T-helper 2 cell (primary cell): ENCODE measurements at regions not wholly inside any gene's neighbourhood (a gene's known extent, or its start where the extent isn't known, plus 50 kb on each side); places are given as distances from the start of the nearest gene placed in this dataset.
"Not testable (repeated sequence)": the region's sequence is repeated elsewhere in the genome, so short reads cannot be mapped to it uniquely, and the experiment has no call there.

Source experiments
- DNase-seq, 5 experiments: peaks; one replicate each; pipeline versions ENCODE4 v3.0.0 to v3.0.0-alpha.2; 2012 to 2022

DNA sequence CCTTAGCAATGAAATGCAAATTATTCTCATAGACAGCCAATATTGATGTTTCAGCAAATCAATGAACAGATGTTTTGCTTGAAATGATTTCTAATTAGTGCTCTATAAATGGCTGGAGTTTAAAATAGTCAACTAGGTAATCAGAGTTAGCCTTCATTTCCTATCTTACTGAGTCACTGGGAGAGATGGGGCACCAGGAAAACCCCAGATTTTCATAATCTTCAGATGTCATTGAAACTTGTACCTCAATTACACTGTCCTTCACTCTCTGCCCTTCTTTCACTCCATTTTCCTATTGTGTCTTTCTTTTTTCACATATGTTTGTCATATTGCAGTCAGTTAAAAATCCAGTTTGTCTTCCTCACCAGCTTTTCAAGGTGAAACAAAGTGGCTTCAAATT, 92.7 kb downstream of the C12orf75 start:
- DNase-seq, result no peak

DNA sequence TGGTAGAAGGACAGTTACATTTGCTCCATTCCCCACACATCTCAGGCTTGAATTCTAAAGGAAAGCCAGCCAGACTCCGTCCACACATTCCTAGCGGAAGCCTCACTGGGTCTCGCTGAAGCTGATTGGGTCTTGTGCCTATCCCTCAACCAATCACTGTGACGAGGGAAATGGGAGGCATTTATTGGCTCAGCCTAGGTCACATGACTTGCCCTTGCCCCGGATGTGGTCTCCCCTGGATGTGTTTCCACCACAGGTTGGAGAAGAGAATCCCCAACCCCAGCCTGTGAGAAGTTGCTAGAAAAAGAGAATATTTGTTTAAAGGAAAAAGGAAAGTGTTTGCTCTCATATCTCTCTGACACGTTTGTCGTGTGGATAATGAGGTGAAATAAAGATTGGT, 93.4 kb downstream of the C12orf75 start:
- DNase-seq, result no peak

DNA sequence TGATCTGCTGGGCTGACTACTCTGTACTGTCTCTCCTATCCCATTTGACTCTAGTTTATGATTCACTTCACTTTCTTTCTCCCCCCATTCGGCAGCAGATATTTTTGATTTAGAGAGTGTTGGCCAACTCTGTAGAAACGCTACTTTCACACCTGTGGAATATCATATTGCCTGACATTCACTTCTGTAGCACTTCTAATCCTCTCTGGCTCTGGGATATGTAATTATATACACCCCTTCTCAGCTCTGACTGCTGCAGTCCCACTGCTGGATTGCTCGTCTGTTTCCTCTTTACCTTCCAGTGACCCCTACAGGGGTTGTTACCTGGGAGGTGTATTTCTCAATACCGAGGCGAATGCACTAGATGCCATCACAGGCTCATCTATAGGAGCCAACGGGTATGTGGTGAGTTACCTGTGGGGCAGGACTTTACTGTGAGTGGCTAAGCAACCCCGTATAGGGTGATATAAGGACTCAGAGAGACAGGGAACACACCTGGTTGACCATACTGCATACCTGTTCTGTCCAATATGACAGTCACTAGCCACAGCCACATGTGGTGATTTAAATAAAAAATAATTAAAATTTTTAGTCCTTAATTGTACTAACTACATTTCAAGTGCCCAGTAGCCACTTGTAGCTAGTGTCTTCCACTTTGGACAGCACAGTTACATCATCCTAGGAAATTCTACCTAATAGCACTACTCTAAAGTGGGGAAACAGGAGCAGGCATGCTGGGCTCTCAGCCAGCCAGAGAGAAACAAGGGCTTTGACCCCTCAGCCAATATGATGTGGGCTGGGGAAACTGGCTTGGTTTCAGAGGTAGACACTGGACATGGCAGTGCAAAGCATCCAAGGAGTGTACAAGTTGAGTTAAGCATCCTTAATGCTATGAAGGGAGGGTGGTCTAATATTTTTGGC, 95.0 kb downstream of the C12orf75 start:
- no peak for DNase-seq

DNA sequence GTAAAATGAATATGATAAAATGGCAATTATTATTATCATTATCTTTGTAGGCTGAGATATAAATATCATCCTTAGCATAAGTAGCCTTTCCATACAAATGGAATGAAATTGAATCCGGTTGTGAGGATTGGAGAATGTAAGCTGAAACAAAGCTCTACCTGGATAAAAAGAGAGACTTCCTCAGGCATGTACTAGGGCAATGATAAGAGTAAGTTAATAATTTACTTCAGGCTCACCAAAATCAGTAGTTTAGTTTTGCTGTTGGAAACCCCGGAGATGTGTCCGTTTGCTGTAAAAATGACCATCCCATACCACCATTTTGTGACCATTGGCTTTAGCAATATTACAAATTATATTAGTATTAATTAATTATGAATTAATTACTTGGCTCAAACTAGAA, 96.3 kb downstream of the C12orf75 start:
- no peak for DNase-seq

DNA sequence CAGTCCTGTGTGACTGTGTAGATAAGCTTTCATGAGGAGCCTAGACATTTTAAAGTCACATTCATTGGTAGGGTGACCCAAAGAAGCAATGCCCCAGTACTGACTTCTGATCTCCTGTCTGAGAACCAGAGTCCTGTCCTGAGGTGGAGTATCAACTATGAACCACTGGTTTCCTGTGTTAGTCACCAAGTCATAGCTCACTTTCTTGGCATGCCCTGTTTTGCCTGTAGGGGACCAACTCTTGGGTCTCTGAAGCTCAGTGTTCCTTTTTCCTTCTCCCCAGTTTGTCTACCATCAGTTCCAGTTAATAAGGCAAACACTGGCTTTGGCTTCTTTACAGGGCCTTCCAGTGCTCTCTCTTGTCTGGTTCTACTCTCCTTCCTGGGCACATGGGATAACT, 97.4 kb downstream of the C12orf75 start:
- DNase-seq, result peak in 1 of 5 experiments; percentile 18

DNA sequence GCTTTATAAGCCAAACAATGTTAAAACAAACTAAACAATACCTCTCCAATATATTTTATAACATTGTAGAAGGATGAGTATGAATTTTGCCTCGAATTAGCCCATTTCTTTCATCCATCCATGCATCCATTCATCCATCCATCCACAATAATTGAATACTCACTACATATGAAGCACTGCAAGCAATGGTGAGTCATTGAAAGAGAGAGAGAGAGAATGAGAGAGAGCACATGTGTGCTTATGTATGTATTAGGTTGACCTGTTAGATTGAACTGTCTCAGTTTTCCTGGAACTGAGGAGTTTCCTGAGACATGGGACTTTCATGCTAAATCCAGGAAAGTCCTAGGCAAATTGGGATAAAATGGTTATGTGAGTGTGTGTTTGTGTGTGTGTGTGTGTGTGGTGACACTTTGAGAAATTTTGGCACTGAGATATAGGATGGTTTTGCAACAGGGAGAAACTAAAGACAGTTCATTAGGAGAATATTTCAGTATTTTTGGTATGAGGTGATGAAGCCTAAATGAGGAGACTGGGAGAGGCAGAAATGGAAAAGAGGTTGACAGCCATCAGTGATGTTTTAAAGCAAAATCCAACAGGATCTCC, 98.4 kb downstream of the C12orf75 start:
- no peak for DNase-seq

DNA sequence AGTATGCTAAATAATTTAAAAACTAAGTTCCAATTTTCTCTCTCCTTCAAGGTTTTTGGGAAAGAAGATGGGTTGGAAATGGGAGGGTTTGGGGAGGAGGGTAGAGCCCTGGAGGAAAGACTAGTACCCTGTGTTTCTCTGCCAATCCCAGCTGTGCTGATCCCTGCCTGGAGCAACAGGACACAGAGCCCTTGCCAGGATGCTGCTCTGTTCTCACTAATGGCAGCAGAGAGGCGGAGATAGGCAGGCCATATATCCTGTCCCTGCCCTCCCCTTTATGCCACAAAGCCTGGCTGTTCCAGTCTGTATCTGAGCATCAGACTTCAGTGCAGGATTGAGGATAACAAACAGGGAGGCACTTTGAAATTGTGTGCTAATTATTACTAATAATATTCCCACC, 99.0 kb downstream of the C12orf75 start:
- no peak for DNase-seq

DNA sequence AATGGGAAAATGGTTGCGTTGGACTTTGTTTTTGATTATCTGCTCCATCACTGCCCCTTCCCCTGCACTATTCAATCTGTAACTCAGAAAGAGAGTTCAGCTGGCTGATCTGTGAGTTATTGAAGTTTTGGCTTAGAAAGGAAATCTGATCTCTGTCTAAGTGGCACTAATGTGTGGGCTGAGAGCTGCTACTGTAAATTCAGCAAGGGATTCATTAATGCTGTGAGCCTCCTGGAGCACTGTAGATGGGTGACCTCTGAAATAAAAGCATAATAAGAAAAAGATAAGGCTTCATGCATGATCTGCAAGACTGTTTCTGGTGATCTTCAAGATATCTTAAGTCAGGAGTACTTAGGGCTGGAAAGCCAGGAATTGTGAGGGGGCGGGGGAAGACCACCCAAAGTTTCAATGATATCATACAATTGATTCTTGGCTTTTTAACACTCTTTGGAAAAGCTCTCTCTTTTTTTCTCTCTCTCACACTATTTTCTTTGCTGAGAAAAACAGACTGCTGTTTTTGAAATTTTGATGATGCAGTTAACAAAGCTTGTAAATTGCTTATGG, 101.1 kb downstream of the C12orf75 start:
- DNase-seq, result no peak

DNA sequence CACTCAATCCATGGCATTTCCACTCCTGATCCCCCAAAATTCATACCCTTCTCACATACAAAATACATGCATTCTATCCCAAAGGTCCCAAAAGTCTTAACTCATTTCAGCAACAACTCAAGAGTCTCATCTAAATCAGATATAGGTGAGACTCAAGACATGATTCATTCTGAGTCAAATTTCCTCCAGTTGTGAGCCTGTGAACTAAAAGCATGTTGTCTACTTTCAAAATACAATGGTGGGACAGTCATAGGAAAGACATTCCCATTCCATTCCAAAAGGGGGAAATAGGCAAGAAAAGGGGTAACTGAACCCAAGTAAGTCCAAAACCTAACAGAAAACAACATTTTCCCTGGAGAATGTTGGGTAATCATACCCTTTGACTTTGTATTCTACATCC, 103.3 kb downstream of the C12orf75 start:
- DNase-seq, result no peak

DNA sequence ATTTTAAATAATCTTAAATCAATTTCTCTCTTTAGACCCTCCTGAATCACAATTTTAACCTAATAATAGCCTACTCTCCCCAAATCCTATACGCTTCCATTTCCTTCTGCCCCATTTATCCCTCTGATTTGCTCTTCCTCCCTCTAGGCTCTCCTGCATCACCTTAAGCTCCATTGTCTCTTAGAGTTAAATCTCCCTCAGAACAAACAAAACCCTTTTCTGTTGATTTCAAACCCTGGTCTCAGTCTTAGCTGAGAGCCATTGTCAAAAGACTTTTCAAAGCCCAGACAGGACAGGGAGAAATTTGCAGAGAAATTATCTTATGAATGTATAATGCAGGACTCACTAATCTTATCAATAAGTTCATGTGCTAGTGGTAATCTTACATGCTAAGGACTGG, 106.1 kb downstream of the C12orf75 start:
- no peak for DNase-seq

DNA sequence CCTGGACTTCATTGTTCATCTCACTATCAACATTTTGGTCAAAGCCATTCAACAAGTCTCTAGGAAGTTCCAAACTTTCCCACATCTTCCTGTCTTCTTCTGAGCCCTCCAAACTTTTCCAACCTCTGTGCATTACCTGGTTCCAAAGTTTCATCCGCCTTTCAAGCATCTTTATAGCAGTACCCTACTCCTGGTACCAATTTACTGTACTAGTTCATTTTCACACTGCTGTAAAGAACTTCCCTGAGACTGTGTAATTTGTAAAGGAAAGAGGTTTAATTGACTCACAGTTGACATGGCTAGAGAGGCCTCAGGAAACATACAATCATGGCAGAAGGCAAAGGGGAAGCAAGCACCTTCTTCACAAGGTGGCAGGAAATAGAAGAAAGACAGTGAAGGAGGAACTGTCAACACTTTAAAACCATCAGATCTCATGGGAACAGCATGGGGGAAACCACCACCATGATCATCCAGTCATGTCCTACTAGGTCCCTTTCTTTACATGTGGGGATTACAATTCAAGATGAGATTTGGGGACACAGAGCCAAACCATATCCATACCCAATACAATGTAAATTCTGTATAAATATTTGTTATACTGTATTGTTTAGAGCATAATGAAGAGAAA, 109.7 kb downstream of the C12orf75 start:
- DNase-seq, result no peak

DNA sequence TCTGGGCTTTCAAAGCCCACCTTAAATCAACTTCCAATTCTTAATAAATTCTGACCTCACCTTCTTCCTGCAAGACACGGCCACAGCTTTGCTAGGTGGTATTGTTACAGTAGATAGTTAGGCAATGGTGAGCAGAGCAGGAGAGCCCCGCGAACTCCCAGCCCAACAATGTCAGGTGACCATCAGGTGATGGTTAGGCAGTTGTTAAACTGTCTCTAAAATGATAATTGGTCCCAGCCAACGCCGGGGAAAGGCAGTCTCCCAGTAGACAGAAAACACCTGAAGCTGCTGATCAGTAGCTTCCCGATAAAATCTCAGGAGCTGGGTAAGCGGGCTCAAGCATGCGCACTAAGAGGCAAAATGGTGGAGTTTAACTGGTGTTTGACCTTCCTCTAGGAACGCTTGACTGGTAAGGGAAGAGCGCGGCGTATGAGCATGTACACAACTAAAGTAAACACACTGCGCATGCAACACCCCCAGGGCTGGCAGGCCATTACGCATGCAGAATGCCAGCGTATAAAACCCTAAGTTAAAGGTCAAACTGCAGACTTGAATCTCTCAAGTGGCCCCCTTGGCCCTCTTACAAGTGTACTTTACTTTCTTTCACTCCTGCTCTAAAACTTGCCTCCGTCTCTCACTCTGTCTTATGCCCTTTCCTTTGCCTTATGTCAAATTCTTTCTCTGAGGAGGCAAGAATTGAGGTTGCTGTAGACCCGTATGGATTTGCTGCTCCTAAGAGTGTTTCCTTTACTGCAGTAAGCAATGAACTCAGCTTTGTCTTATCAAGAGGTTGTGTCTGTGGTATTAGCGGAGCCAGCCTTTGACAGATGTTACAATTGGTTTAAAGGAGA, 113.5 kb downstream of the C12orf75 start:
- DNase-seq, result no peak

DNA sequence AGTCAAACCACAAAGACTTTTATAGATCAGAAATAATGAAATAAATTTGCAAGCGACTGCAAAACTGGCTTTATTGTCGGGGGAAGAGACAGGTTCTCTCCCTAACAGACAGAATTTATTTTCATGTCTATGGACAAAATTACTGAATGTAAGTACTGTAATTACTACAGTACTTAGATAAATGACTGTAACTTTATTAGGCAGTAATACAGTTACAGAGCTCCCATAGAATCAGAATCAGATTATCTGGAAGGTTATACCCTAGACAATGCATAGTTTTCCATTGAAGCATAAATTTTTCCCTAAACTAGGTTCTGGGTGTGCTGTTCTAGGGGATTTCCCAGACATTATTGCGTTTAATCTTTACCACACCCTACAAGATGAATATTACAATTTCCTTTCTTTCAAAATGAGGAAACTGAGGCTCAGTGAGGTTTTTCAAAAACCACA, 114.2 kb downstream of the C12orf75 start:
- DNase-seq, result no peak

DNA sequence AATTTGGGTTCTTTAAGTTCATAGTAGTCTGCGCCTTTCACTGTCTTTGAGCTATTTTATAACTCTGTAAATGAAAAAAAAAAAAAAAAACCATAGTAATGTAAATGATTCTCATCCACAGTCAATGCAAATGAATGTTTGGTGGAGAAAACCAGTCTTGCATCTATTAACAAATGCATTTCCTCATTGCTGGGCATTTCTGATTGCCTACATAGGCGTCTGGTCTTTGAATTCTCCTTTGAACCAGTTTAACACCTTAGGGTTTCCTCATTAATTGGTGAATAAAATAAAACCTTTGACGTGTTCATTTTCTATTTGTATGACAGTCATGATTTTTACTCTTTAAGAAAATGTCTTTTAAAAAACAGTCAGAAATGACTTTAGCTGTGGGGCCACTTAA, 114.8 kb downstream of the C12orf75 start:
- no peak for DNase-seq

DNA sequence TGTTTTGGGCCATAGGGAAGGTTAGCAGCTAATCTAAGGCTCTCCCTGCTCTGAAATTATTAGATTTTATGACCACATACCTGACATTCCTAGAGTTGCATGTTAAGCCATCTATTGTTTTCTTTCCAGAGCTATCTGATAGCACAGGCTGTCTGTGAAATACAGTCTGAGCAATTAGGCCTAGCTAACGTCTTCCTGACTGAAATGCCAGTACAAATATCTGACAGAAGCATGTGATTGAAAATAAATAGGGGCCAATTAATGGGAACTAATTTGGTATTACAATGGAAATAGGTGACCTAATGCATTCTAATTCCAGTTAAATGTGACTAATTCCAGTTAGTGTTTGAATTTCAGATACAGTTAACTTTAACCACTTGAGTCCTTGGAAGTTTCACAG, 115.2 kb downstream of the C12orf75 start:
- no peak for DNase-seq

DNA sequence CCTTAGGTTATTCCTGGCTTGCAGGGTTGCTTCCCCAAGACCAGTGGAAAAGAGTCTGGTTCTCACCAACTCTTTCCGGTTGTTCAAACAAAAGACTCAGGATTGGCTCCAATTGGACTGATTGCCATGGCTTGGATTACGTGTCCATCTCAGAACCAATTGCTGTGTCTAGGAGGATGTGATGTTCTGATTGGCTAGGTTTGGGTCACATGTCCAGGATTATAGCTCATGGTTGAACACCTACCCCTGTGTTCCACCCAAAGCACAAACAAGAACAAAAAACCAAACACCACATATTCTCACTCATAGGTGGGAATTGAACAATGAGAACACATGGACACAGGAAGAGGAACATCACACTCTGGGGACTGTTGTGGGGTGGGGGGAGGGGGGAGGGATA, 116.0 kb downstream of the C12orf75 start:
- not testable (repeated sequence) for DNase-seq

DNA sequence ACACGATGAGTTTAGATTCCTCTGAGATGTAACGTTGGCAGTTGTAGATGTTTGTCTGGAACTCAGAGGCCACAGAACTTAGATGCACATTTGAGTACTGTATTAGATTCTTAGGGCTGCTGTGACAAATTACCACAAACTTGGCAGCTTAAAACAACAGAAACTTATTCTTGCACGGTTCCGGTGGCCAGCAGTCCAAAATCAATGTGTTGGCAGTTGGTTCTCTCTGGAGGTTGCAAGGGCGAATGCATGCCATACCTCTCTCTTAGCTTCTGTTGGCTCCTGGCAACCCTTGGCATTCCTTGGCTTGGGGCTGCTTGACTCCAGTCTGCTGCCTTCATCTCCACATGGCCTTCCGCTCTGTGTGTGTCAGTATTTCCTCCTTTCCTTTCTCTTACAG, 118.9 kb downstream of the C12orf75 start:
- DNase-seq, result no peak

DNA sequence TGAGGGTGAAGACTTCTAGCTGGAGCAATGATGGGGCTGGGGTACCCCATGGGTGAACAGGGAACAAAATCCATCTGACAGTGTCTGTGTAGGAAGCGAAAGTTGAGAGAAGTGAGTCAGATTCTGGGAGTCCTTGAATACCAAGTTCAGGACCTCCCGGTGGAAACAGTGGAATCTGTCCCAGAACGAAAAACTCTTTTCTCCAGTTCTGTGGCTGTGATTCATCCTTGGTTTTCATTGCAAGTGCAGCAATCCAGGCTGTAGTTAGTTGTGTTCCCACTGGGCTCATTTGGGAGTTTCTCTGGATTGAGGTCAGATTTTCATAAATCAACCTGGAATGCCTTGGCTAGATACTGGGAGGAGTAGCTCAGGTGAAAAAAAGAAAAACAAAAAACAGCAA, 120.7 kb downstream of the C12orf75 start:
- DNase-seq, result no peak

DNA sequence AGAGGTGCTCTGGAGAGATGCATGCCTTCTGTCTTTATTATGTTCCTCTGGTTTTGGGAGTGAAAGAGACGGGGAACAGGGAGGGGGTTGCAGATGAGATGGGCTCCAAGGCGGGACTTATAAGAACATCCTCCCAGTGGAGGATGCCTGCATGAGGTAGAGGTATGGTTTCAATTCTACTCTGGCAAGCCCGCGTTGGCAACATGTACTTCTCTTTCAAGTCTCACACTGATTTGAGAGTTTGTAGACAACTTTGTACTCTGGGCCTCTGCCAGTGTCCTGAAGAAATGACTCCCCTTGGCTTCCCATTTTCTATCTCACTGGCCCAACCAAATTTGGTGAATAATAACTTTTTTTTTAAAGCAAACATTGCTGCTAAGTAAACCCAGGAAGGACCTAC, 121.3 kb downstream of the C12orf75 start:
- no peak for DNase-seq

DNA sequence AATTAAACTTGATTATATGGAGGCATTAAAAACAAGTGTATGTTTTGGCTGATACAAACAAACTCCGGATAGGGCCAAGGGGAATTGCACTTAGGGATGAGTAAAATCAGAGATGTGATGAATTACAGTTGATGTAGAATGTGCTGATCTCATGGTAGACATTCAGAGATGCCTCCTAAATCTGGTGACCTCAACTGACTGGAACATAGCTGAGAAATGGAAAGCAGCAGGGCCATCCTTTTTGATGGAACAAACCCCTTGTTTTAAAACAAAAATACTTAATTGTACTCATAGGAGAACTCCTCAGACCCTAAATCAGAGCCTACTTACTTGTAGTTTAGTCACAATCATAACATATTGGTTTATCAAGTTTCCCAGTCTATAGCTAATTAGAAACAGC, 122.8 kb downstream of the C12orf75 start:
- DNase-seq, result no peak

DNA sequence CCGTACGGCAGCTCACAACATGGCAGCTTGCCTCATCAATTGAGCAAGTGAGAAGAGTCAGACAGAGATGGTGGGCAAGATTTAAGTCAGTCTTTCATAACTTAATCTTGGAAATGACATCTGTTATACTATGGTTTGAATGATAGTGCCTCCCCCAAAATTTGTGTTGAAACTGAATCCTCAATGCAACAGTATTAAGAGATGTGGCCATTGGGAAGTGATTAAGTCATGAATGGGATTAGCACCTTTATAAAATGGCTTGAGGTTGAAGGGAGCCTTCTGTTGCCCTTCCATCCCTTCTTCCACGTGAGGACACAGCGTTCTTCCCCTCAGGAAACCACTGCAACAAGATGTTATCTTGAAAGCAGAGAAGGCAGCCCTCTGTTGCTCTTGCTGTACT, 124.2 kb downstream of the C12orf75 start:
- DNase-seq, result no peak

DNA sequence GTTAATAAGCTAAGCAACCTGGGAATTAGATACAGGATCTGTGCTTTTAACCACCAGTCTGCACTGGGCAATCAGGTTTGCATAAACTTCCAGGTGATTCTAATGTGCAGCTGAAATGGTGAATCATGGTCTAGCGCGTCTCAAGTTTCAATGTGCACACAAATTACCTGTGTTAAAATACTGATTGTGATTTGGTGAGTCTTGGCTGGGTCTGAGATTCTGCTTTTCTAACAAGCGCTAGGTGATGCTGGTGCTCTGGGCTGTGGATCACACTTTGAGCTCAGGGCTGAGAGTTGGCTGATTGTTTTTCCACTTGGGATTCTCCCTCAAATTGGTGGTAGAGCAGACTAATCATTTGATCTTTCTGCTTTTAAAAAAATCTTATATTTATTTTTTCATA, 124.8 kb downstream of the C12orf75 start:
- DNase-seq, result no peak

DNA sequence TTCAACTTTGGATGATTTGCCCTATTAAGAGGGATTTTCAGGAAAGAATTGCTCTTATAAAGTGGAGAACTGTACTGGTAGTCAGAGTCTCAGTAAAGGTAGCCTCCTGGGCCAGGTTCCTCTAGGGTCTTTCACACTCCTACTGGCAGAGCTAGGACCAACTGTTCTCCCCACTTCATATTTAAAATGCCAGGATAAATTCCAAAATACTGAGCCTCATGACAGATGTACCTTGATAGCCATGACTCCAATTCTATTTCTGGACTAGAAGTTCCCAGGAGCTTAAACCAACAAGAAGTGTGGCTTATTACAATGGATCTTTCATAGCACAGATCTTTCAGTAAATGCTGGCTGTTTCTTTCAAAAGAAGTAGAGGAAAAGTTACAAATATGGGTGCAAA, 126.5 kb downstream of the C12orf75 start:
- DNase-seq, result no peak
